ENCODE measurements at regions not wholly inside any gene's neighbourhood (a gene's known extent, or its start where the extent isn't known, plus 50 kb on each side); places are given as distances from the start of the nearest gene placed in this dataset.
"Not testable (repeated sequence)": the region's sequence is repeated elsewhere in the genome, so short reads cannot be mapped to it uniquely, and the experiment has no call there.

- DNase-seq (ENCODE audit: low read depth in 2 of 2, low spot score in 1 of 2), result no peak
These were observed 132.9 kb downstream of the LIG4 start for GRCh38 chr13:108082481-108082880.

DNA sequence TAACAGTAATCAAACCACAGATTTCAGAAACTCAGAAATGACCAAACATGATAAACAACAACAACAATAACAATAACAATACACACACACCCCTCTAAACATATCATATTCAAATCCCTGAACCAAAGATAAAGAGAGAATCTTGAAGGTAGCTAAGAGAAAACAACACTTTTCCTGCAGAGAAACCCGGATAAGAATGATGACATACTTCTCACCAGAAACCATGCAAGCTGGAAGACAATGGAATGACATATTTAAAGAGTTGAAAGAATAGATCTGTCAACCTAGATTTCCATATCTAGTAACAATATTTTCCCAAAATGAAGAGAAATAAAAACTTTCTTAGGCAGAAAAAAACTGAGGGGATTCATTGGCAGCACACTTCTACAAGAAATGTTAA lies 138.1 kb downstream of the LIG4 start:
- DNase-seq (ENCODE audit: low read depth in 2 of 2, low spot score in 1 of 2), result no peak

DNA sequence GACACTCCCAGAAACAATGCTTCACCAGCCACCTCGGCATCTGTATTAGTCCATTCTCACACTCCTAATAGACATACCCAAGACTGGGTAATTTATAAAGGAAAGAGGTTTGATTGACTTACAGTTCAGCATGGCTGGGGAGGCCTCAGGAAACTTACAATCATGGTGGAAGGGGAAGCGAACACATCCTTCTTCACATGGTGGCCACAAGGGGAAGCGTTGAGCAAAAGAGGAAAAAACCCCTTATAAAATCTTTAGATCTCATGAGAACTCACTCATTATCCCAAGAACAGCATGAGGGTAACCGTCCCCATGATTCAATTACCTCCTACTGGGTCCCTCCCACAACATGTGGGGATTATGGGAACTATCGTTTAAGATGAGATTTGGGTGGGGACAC lies 140.9 kb downstream of the LIG4 start:
- not testable (repeated sequence) for DNase-seq (ENCODE audit: low read depth in 2 of 2, low spot score in 1 of 2)

GRCh38 chr13:108070925-108071324 lies 144.4 kb downstream of the LIG4 start:
- DNase-seq (ENCODE audit: low read depth in 2 of 2, low spot score in 1 of 2), result no peak

DNA sequence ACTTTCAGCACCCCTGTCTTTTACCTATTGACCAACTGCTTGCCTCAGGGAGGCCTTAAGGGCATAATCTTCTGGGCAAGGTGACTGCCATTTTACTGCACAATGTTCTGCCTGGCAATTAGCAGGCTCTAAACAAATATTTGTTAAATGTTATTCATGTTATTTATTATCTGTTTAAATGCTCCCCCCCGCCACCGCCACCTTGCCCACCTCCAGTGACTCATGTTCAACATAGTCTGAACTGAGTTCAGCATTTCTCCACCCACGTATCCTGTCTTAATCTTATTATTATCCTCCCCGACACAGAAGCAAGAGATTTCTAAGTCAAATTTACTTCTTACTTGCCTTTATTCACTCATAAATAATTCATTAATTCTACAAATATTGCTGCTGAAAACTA lies 144.8 kb downstream of the LIG4 start:
- no peak for DNase-seq (ENCODE audit: low read depth in 2 of 2, low spot score in 1 of 2)

- no peak for DNase-seq (ENCODE audit: low read depth in 2 of 2, low spot score in 1 of 2)
These were observed 145.7 kb downstream of the LIG4 start for GRCh38 chr13:108069521-108070210.

DNA sequence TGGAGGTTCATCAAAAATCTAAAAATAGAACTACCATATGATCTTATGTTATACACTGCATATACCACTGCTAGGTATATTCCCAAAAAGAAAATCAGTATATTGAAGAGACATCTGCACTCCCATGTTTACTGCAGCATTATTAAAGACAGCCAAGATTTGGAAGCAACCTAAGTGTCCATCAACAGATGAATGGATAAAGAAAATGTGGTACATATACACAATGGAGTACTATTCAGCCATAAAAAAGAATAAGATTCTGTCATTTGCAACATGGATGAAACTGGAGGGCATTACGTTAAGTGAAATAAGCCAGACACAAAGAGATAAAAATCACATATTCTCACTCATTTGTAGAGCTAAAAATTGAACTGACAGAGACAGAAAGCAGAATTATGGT lies 151.0 kb downstream of the LIG4 start:
- DNase-seq (ENCODE audit: low read depth in 2 of 2, low spot score in 1 of 2), result not testable (repeated sequence)

GRCh38 chr13:108060111-108060510 lies 155.2 kb downstream of the LIG4 start:
- DNase-seq (ENCODE audit: low read depth in 2 of 2, low spot score in 1 of 2), result no peak

- DNase-seq (ENCODE audit: low read depth in 2 of 2, low spot score in 1 of 2), result no peak
These were observed 159.1 kb downstream of the LIG4 start for GRCh38 chr13:108056278-108056677.

- DNase-seq (ENCODE audit: low read depth in 2 of 2, low spot score in 1 of 2), result no peak
These were observed 166.1 kb downstream of the LIG4 start for GRCh38 chr13:108049211-108049610.

DNA sequence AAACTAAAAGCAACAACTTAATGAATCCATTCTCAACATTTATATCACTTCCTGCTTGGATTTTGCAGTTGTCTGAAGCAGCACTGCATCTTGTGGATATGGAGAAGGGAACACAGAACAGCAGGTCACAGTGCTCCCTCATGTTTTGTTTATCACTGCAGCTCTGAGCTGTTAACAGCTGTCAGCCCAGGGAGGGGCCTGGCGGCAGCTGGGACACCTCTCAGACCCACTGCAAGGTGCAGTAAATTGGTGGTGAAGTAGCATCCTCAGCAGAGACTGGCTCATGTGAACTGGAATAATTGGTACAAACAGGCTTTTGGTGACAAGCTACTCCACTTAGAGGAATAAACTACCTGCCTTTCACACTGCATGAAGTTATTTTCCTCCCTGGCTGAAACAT lies 170.4 kb downstream of the LIG4 start:
- DNase-seq (ENCODE audit: low read depth in 2 of 2, low spot score in 1 of 2), result no peak

- not testable (repeated sequence) for DNase-seq (ENCODE audit: low read depth in 2 of 2, low spot score in 1 of 2)
These were observed 172.5 kb downstream of the LIG4 start for GRCh38 chr13:108042866-108043265.

DNA sequence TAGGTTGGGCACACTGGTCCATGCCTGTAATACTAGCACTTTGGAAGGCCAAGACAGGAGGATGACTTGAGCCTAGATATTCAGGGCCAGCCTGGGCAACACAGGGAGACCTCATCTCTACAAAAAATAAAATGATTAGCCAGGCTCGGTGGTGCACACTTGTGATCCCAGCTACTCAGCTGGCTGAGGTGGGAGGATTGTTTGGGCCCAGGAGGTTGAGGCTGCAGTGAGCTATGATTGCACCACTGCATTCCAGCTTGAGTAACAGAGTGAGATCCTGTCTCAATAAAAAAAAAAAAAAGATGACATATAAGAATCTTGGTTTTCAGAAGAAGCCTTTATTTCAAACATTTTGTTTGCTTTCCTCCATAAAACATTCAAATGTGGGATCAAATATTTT lies 178.0 kb downstream of the LIG4 start:
- DNase-seq (ENCODE audit: low read depth in 2 of 2, low spot score in 1 of 2), result no peak

GRCh38 chr13:108036411-108036932 lies 178.9 kb downstream of the LIG4 start:
- no peak for DNase-seq (ENCODE audit: low read depth in 2 of 2, low spot score in 1 of 2)

DNA sequence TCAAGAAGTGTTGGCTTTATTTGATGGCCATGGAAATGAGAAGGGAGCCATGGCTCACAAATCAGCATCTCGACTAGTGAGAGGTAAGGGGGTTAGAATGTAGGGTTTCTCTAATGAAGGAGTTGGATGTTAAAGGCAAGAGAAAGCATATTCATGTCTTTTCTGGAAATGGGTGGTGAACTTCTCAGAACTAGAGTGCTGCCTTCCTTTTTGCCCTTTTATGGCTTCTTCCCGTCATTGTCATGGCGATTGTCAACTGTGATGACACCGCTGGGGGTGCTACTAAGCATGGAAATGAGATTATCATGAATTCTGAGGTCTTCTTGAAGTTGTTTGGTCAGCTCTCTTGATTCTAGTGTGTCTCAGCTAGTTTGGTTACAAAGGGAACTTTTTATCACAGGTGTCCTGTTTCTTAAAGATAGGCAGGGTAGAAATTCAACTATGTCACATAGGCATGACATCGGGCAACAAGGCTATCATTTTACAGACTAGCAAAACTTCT lies 180.4 kb downstream of the LIG4 start:
- no peak for DNase-seq (ENCODE audit: low read depth in 2 of 2, low spot score in 1 of 2)

DNA sequence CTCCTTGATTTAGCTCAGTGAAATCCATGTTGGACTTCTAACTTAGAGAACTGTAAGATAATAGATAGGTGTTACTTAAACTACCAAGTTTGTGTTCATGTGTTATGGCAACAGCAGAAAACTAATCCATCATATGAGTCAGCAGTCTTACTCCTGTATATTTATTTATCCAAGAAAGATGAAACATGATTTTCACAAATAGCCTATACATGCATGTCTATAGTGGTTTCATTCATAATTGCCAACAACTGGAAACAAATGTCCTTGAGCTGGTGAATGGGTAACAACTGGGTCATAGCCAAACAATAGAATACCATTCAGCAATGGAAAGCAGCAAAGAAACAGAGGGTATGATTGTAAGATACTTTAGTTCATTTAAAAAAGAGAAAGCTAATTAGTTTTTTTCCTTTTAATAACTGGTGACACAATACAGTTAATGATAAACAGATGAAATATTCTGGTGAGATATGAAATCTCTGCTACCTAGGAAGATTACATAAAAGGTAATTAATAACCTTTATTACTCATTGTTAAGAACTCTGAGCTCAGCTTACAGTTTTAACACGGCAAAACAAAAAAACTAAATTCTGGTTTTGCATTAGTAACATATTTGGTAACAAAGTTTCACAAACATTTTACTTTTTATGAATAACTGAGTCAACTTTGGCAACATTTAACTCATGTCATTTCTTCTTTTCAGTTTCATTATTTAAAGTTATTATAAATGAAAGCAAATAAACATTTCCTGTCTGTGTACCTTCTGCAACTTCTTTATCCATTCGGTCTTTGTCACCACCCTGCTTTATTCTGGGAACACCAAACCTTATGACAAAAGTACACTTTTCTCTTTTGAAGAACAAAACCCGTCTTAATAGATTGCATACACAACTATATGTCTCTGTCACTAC lies 181.3 kb downstream of the LIG4 start:
- no peak for DNase-seq (ENCODE audit: low read depth in 2 of 2, low spot score in 1 of 2)

DNA sequence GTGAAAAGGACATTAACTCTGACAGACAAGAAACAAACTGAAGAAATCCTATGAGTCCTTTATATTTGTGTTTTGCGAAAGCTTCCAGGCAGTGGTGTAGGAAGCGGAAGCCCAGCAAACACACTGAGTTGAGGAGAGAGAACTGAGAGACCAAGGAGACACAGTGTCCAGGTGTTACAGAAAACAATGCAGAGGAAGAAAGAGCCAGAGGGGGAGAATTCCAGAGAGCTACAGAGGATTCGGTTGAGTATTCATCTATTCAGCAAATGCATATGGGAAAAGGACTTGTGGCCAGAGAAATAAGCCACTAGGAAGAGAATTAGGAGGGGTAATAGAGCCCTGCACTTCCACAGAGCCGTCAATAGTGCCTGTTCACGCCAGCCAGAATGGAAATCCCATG lies 183.5 kb downstream of the LIG4 start:
- DNase-seq (ENCODE audit: low read depth in 2 of 2, low spot score in 1 of 2), result no peak

DNA sequence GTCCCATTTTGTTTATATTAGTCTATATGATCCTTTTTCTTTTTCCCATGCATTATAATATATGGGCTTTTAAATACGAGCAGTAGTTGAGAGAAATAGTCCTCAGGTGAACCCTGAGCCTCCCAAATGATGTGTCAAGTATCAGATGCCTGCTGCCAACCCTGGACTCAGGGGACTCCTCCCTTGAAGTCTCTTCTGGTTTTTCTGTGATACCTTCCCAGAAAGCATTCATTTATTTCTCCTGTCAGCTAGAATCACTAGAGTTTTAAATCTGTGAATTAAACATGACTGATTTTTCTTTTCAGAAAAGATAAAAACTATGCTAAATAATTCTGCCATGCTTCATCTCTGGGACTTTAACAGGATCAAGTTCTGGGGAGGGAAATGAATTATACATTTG lies 184.6 kb downstream of the LIG4 start:
- DNase-seq (ENCODE audit: low read depth in 2 of 2, low spot score in 1 of 2), result no peak

DNA sequence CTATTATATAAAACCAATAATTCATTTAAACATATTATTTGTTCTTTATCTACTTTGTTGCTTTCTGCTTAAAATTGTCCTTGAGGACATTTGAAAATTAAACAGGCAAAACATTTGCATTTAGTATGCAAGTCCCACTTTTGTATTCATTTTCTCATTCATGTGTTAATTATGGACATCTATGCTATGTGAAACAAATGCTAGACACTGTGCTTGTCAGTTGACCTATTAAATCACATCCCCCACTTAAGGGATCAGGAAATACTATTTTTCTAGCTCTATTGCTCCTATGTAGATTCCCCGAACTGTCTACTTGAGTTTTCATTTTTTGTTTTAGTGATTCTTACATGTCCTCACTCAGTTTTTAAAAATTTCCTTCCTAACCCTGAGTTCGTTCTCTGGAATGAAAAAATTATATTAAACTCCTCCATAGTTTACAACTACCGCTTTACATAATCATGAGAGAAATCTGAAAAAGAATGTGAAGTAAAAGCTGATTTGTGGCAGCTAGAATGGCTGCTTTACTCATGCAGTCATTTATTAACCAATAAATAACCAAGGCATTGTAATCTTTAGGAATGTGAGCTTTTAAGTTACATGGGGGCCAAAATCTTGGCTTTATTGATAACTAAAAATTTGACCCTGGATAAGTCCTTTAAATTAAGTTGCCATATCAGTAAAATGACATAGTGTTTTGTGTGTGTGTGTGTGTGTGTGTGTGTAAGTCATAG lies 188.5 kb downstream of the LIG4 start:
- DNase-seq (ENCODE audit: low read depth in 2 of 2, low spot score in 1 of 2), result no peak

DNA sequence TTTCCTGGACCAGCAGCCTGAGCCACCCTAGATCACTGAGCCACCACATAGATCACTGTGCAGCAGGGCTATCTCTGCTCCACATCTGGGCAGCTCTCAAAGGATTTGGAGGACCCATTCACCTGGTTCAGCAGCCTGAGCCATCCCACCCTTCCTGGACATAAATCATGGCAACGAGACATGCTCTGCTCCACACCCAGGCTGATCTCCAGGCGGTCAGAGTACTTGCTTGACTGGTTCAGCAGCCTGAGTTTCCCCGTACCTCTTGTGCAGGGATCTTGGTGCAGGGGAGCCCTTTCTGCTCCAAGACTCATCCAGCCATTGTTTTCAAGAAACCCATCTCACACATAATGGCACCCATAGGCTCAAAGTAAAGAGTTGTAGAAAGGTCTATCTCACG lies 195.3 kb downstream of the LIG4 start:
- DNase-seq (ENCODE audit: low read depth in 2 of 2, low spot score in 1 of 2), result no peak

- no peak for DNase-seq (ENCODE audit: low read depth in 2 of 2, low spot score in 1 of 2)
These were observed 196.9 kb downstream of the LIG4 start for GRCh38 chr13:108018371-108018870.
